ENCODE measurements at regions not wholly inside any gene's neighbourhood (a gene's known extent, or its start where the extent isn't known, plus 50 kb on each side); places are given as distances from the start of the nearest gene placed in this dataset.

GRCh38 chr4:101689220-101689619, 101.3 kb upstream of the BANK1 start (continued):
- TF ChIP-seq DNMT3B (CRISPR knock-in tag; conservative IDR thresholded peaks at IDR 0.05): no peak
- TF ChIP-seq, protein P1, sequence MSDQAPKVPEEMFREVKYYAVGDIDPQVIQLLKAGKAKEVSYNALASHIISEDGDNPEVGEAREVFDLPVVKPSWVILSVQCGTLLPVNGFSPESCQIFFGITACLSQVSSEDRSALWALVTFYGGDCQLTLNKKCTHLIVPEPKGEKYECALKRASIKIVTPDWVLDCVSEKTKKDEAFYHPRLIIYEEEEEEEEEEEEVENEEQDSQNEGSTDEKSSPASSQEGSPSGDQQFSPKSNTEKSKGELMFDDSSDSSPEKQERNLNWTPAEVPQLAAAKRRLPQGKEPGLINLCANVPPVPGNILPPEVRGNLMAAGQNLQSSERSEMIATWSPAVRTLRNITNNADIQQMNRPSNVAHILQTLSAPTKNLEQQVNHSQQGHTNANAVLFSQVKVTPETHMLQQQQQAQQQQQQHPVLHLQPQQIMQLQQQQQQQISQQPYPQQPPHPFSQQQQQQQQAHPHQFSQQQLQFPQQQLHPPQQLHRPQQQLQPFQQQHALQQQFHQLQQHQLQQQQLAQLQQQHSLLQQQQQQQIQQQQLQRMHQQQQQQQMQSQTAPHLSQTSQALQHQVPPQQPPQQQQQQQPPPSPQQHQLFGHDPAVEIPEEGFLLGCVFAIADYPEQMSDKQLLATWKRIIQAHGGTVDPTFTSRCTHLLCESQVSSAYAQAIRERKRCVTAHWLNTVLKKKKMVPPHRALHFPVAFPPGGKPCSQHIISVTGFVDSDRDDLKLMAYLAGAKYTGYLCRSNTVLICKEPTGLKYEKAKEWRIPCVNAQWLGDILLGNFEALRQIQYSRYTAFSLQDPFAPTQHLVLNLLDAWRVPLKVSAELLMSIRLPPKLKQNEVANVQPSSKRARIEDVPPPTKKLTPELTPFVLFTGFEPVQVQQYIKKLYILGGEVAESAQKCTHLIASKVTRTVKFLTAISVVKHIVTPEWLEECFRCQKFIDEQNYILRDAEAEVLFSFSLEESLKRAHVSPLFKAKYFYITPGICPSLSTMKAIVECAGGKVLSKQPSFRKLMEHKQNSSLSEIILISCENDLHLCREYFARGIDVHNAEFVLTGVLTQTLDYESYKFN (CRISPR knock-in tag; conservative IDR thresholded peaks at IDR 0.05): peak; percentile 73
- no peak for TF ChIP-seq ZNF784 (CRISPR knock-in tag; IDR thresholded peaks at IDR 0.05; ENCODE audit: borderline replicate concordance)
- no peak for TF ChIP-seq SUZ12 (IDR thresholded peaks at IDR 0.05; ENCODE audit: low read depth, low read length)
- TF ChIP-seq, protein P2, sequence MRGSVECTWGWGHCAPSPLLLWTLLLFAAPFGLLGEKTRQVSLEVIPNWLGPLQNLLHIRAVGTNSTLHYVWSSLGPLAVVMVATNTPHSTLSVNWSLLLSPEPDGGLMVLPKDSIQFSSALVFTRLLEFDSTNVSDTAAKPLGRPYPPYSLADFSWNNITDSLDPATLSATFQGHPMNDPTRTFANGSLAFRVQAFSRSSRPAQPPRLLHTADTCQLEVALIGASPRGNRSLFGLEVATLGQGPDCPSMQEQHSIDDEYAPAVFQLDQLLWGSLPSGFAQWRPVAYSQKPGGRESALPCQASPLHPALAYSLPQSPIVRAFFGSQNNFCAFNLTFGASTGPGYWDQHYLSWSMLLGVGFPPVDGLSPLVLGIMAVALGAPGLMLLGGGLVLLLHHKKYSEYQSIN (CRISPR knock-in tag; IDR thresholded peaks at IDR 0.05; ENCODE audit: borderline replicate concordance): no peak
- TF ChIP-seq FOXJ3 (CRISPR knock-in tag; IDR thresholded peaks at IDR 0.05; ENCODE audit: borderline replicate concordance): peak; percentile 34; the same call in 1 of the 2 replicates
- no peak for TF ChIP-seq SNAPC5 (CRISPR knock-in tag; IDR thresholded peaks at IDR 0.05; ENCODE audit: borderline replicate concordance)
- TF ChIP-seq ZNF577 (CRISPR knock-in tag; IDR thresholded peaks at IDR 0.05; ENCODE audit: borderline replicate concordance, low read depth): no peak
- TF ChIP-seq ZNF263 (CRISPR knock-in tag; IDR thresholded peaks at IDR 0.05): no peak
- TF ChIP-seq, protein P3, sequence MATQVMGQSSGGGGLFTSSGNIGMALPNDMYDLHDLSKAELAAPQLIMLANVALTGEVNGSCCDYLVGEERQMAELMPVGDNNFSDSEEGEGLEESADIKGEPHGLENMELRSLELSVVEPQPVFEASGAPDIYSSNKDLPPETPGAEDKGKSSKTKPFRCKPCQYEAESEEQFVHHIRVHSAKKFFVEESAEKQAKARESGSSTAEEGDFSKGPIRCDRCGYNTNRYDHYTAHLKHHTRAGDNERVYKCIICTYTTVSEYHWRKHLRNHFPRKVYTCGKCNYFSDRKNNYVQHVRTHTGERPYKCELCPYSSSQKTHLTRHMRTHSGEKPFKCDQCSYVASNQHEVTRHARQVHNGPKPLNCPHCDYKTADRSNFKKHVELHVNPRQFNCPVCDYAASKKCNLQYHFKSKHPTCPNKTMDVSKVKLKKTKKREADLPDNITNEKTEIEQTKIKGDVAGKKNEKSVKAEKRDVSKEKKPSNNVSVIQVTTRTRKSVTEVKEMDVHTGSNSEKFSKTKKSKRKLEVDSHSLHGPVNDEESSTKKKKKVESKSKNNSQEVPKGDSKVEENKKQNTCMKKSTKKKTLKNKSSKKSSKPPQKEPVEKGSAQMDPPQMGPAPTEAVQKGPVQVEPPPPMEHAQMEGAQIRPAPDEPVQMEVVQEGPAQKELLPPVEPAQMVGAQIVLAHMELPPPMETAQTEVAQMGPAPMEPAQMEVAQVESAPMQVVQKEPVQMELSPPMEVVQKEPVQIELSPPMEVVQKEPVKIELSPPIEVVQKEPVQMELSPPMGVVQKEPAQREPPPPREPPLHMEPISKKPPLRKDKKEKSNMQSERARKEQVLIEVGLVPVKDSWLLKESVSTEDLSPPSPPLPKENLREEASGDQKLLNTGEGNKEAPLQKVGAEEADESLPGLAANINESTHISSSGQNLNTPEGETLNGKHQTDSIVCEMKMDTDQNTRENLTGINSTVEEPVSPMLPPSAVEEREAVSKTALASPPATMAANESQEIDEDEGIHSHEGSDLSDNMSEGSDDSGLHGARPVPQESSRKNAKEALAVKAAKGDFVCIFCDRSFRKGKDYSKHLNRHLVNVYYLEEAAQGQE (IDR thresholded peaks at IDR 0.05; ENCODE audit: borderline replicate concordance in 1 of 2, low read depth in 1 of 2, low read length in 2 of 2): no peak
- TF ChIP-seq HNRNPUL1 (IDR thresholded peaks at IDR 0.05; ENCODE audit: low read depth, low read length): peak; percentile 58; the same call in 1 of the 2 replicates
- no peak for TF ChIP-seq ZNF790 (CRISPR knock-in tag; IDR thresholded peaks at IDR 0.05; ENCODE audit: borderline replicate concordance)
- peak; percentile 18; the same call in 1 of the 2 replicates for TF ChIP-seq ELF3 (CRISPR knock-in tag; IDR thresholded peaks at IDR 0.05)
- no peak for TF ChIP-seq ZIK1 (CRISPR knock-in tag; IDR thresholded peaks at IDR 0.05; ENCODE audit: borderline replicate concordance, low read depth)
